B cell (primary cell): ENCODE measurements at regions not wholly inside any gene's neighbourhood (a gene's known extent, or its start where the extent isn't known, plus 50 kb on each side); places are given as distances from the start of the nearest gene placed in this dataset.

Source experiments
- ATAC-seq: fragments of 200-7000 bp; cut with Tn5 transposase; one replicate; pipeline ENCODE4 v1.10.0; 2021; ENCODE audit warnings: low read depth, mild to moderate bottlenecking, moderate number of reproducible peaks, moderate library complexity
- CTCF ChIA-PET: fragments of 350-600 bp; sonication (Branson Sonifier 250); formaldehyde crosslinking; loops from one replicate; lab custom pipeline; 2021; ENCODE audit warnings: antibody characterized with exemption, inconsistent platforms; lab: Charles Lee
- POLR2A ChIA-PET: fragments of 350-600 bp; sonication (Branson Sonifier 250); formaldehyde crosslinking; loops from one replicate; lab custom pipeline; 2021; ENCODE audit warnings: antibody characterized with exemption; lab: Charles Lee
- DNase-seq: peaks from one replicate; pipeline ENCODE4 v3.0.0; 2013
- H2AFZ ChIP-seq: 2 replicates; pipeline ENCODE4 v1.6.1; 2012; ENCODE audit warnings: mild to moderate bottlenecking, low read depth, low read length; ENCODE audit not compliant: insufficient read depth, poor library complexity, severe bottlenecking
- H3K27ac ChIP-seq, 2 donors: 1 replicate in 1 of 2; 2 replicates in 1 of 2; pipeline ENCODE4 v1.5.1; 2012 to 2013; ENCODE audit warnings: low read length in 2 of 2, mild to moderate bottlenecking in 2 of 2, moderate library complexity in 1 of 2
- H3K27me3 ChIP-seq, 4 experiments: fragments of 200-600 bp in 1 of 4; sonication (generic) in 1 of 4; replicated peaks in 1 of 4; 1 replicate in 2 of 4; 2 replicates in 2 of 4; pipeline versions ENCODE4 v1.6.1 to v1.7.0; 2013 to 2016; ENCODE audit warnings: low read length in 3 of 4, mild to moderate bottlenecking in 2 of 4, mixed read lengths in 1 of 4, moderate library complexity in 1 of 4; ENCODE audit not compliant: insufficient read depth in 4 of 4, control insufficient read depth in 3 of 4; ENCODE audit errors: control extremely low read depth in 1 of 4
- H3K36me3 ChIP-seq, 2 experiments: replicated peaks in 1 of 2; 1 replicate in 1 of 2; 2 replicates in 1 of 2; pipeline versions ENCODE4 v1.6.1 to v1.7.1; 2013; ENCODE audit warnings: low read length in 1 of 2; ENCODE audit not compliant: insufficient read depth in 2 of 2, control insufficient read depth in 1 of 2; ENCODE audit errors: control extremely low read depth in 1 of 2, extremely low read depth in 1 of 2
- H3K4me1 ChIP-seq, 2 donors: fragments of 200-600 bp in 1 of 2; sonication (generic) in 1 of 2; 1 replicate in 1 of 2; 2 replicates in 1 of 2; pipeline versions ENCODE4 v1.5.1 to v1.6.1; 2013 to 2017; ENCODE audit warnings: low read length in 2 of 2; ENCODE audit not compliant: control insufficient read depth in 2 of 2, insufficient read depth in 2 of 2
- H3K4me2 ChIP-seq: replicated peaks from 2 replicates; pipeline ENCODE3; 2012; ENCODE audit warnings: mild to moderate bottlenecking, low read depth, low read length; ENCODE audit not compliant: poor library complexity, severe bottlenecking
- H3K4me3 ChIP-seq, 5 experiments: fragments of 200-600 bp in 1 of 5; sonication (generic) in 1 of 5; 1 replicate in 3 of 5; 2 replicates in 2 of 5; pipeline versions ENCODE4 v1.5.1 to v1.7.0; 2011 to 2016; ENCODE audit warnings: low read length in 4 of 5, mild to moderate bottlenecking in 4 of 5, low read depth in 2 of 5, control low read depth in 1 of 5, moderate library complexity in 1 of 5; ENCODE audit not compliant: insufficient read depth in 1 of 5; ENCODE audit errors: control extremely low read depth in 1 of 5, extremely low read depth in 1 of 5
- H3K79me2 ChIP-seq: fragments of 200-600 bp; sonication (generic); one replicate; pipeline ENCODE4 v1.6.0; 2016; ENCODE audit warnings: low read length; ENCODE audit not compliant: control insufficient read depth, insufficient read depth
- H3K9ac ChIP-seq: fragments of 200-600 bp; sonication (generic); 2 replicates; pipeline ENCODE4 v1.6.1; 2017; ENCODE audit warnings: mild to moderate bottlenecking, low read length, moderate library complexity
- H3K9me3 ChIP-seq, 3 donors: one replicate each; pipeline versions ENCODE4 v1.6.1 to v1.7.1; 2013; ENCODE audit warnings: low read length in 2 of 3; ENCODE audit not compliant: control insufficient read depth in 2 of 3, insufficient read depth in 1 of 3; ENCODE audit errors: control extremely low read depth in 1 of 3
- H4K20me1 ChIP-seq: 2 replicates; pipeline ENCODE4 v1.6.0; 2012; ENCODE audit warnings: mild to moderate bottlenecking, low read length; ENCODE audit not compliant: insufficient read depth, control insufficient read depth, poor library complexity, severe bottlenecking
- H3K27ac Mint-ChIP-seq: one replicate; pipeline ENCODE4 v1.8.0; 2021; ENCODE audit warnings: mixed read lengths
- H3K27me3 Mint-ChIP-seq: one replicate; pipeline ENCODE4 v1.8.0; 2021; ENCODE audit warnings: mixed read lengths
- H3K4me1 Mint-ChIP-seq: one replicate; pipeline ENCODE4 v1.8.0; 2021; ENCODE audit warnings: mixed read lengths
- H3K4me3 Mint-ChIP-seq: one replicate; pipeline ENCODE4 v1.8.0; 2021; ENCODE audit warnings: mixed read lengths
- H3K9me3 Mint-ChIP-seq: one replicate; pipeline ENCODE4 v1.8.0; 2022; ENCODE audit warnings: mixed read lengths; ENCODE audit not compliant: insufficient read depth
- CTCF ChIP-seq: fragments of 200-600 bp; IDR thresholded peaks from one replicate; pipeline ENCODE4 v1.8.0; 2022; ENCODE audit warnings: antibody characterized with exemption, mild to moderate bottlenecking
- EZH2 ChIP-seq: IDR thresholded peaks from 2 replicates; pipeline ENCODE4 v1.6.1; 2012; ENCODE audit warnings: borderline replicate concordance, low read depth, mild to moderate bottlenecking, moderate library complexity, low read length; ENCODE audit not compliant: insufficient read depth, poor library complexity, severe bottlenecking
- WGBS: methylation state at CpG from one replicate; pipeline ENCODE4 v1.1.5; 2013; ENCODE audit warnings: missing lambda C conversion rate; ENCODE audit not compliant: insufficient coverage; 5-methylcytosine and 5-hydroxymethylcytosine counted together
- intact Hi-C: fragments of 100-400 bp; cut with micrococcal nuclease; formaldehyde crosslinking; loops from one replicate; pipeline ENCODE4 v1.10.0; 2022

- POLR2A ChIA-PET, result no interaction called here
- H3K27ac Mint-ChIP-seq, result no peak overlapping the region
- CTCF ChIA-PET, result no interaction called here
- intact Hi-C loops, result no loop called here
- WGBS, result 14% methylated on average over 96 of the region's 97 CpGs
- ATAC-seq, result no peak
- no peaks in the 10 kb centered on the region for H4K20me1 ChIP-seq
- peaks cover 3 to 11% (median 5%) of the 10 kb centered on the region in 3 donors for H3K9me3 ChIP-seq
- no peak overlapping the region for H3K4me3 ChIP-seq
- no peak for DNase-seq
- no peak overlapping the region for H3K27ac ChIP-seq
- H3K4me1 Mint-ChIP-seq, result no peaks in the 10 kb centered on the region
- H3K9me3 Mint-ChIP-seq, result peaks cover 2% of the 10 kb centered on the region
- H3K9ac ChIP-seq, result no peak overlapping the region
- H3K27me3 ChIP-seq, result peaks cover 0 to 5% (median 2%) of the 10 kb centered on the region in 4 experiments
- no peaks in the 10 kb centered on the region for H3K4me1 ChIP-seq
- H3K79me2 ChIP-seq, result no peaks in the 10 kb centered on the region
- no peaks in the 10 kb centered on the region for H3K36me3 ChIP-seq
- H3K27me3 Mint-ChIP-seq, result peaks cover 18% of the 10 kb centered on the region
- no peak overlapping the region for H3K4me3 Mint-ChIP-seq
- H3K4me2 ChIP-seq, result no peak overlapping the region
- no peak overlapping the region for H2AFZ ChIP-seq
- no peak for TF ChIP-seq CTCF
- TF ChIP-seq EZH2, result no peak
Measured at GRCh38 chr19:28793391-28794168, 419.4 kb downstream of the UQCRFS1 start.

GRCh38 chr19:28785971-28786370 lies 427.0 kb downstream of the UQCRFS1 start:
- Histone ChIP-seq H3K4me2 (no peak overlapping the region), H3K9ac (no peak overlapping the region), H3K9me3 (peaks cover 5 to 18% (median 6%) of the 10 kb centered on the region in 3 donors), H3K4me1 (no peaks in the 10 kb centered on the region), H2AFZ (no peak overlapping the region), H3K27ac (no peak overlapping the region), H4K20me1 (no peaks in the 10 kb centered on the region), H3K79me2 (no peaks in the 10 kb centered on the region), H3K36me3 (no peaks in the 10 kb centered on the region), H3K4me3 (no peak overlapping the region), H3K27me3 (no peaks in the 10 kb centered on the region)
- ChIA-PET POLR2A (no interaction called here), CTCF (no interaction called here)
- Mint-ChIP-seq H3K4me3 (no peak overlapping the region), H3K27ac (no peak overlapping the region), H3K4me1 (no peaks in the 10 kb centered on the region), H3K9me3 (peaks cover 9% of the 10 kb centered on the region), H3K27me3 (no peaks in the 10 kb centered on the region)
- ATAC-seq (no peak), DNase-seq (no peak)
- TF ChIP-seq EZH2 (no peak), CTCF (no peak)
- intact Hi-C loops, result no loop called here
- 44% methylated on average over 1 of the region's 3 CpGs for WGBS
